Neural progenitor cell (in vitro differentiated cells): ENCODE measurements at regions not wholly inside any gene's neighbourhood (a gene's known extent, or its start where the extent isn't known, plus 50 kb on each side); places are given as distances from the start of the nearest gene placed in this dataset.

ENCODE experiments used
- DNase-seq: peaks from one replicate; pipeline ENCODE4 v3.0.0-alpha.2; 2016; ENCODE audit warnings: low spot score
- H2AFZ ChIP-seq: fragments of 200-600 bp; sonication (generic); replicated peaks from 2 replicates; pipeline ENCODE4 v1.6.1; 2016; ENCODE audit warnings: antibody characterized with exemption
- H3F3A ChIP-seq: fragments of 200-600 bp; sonication (generic); 2 replicates; pipeline ENCODE4 v1.6.1; 2016; ENCODE audit warnings: antibody characterized with exemption, low read depth
- H3K27ac ChIP-seq: fragments of 200-600 bp; sonication (generic); 2 replicates; pipeline ENCODE4 v1.5.1; 2016; ENCODE audit warnings: mild to moderate bottlenecking
- H3K27me3 ChIP-seq: fragments of 200-600 bp; sonication (generic); 2 replicates; pipeline ENCODE4 v1.6.1; 2016; ENCODE audit warnings: mild to moderate bottlenecking, moderate library complexity
- H3K36me3 ChIP-seq: fragments of 200-600 bp; sonication (generic); 2 replicates; pipeline ENCODE4 v1.5.1; 2016
- H3K4me1 ChIP-seq: fragments of 200-600 bp; sonication (generic); 2 replicates; pipeline ENCODE4 v1.6.1; 2016; ENCODE audit warnings: mixed run types
- H3K4me2 ChIP-seq: fragments of 200-600 bp; sonication (generic); 2 replicates; pipeline ENCODE4 v1.6.1; 2016
- H3K4me3 ChIP-seq: fragments of 200-600 bp; sonication (generic); 2 replicates; pipeline ENCODE4 v1.5.1; 2016
- H3K79me2 ChIP-seq: fragments of 200-600 bp; sonication (generic); 2 replicates; pipeline ENCODE4 v1.6.1; 2016; ENCODE audit warnings: low read depth
- H3K9ac ChIP-seq: fragments of 200-600 bp; sonication (generic); 2 replicates; pipeline ENCODE4 v1.6.1; 2016
- H3K9me3 ChIP-seq: fragments of 200-600 bp; sonication (generic); 2 replicates; pipeline ENCODE4 v1.5.1; 2016; ENCODE audit warnings: low read depth
- H4K20me1 ChIP-seq: fragments of 200-600 bp; sonication (generic); 2 replicates; pipeline ENCODE4 v1.6.1; 2016; ENCODE audit warnings: low read depth
- H3K27ac Mint-ChIP-seq: 3 replicates; pipeline ENCODE4 v1.8.0; 2021; ENCODE audit warnings: mixed read lengths
- H3K27me3 Mint-ChIP-seq: 2 replicates; pipeline ENCODE4 v1.8.0; 2022; ENCODE audit warnings: low read depth, mild to moderate bottlenecking, inconsistent platforms, moderate library complexity, mixed read lengths; ENCODE audit not compliant: insufficient read depth
- H3K36me3 Mint-ChIP-seq: 3 replicates; pipeline ENCODE4 v1.8.0; 2021; ENCODE audit warnings: mixed read lengths
- H3K4me1 Mint-ChIP-seq: 3 replicates; pipeline ENCODE4 v1.8.0; 2021; ENCODE audit warnings: mixed read lengths
- H3K4me3 Mint-ChIP-seq: 3 replicates; pipeline ENCODE4 v1.8.0; 2021; ENCODE audit warnings: mild to moderate bottlenecking, moderate library complexity, mixed read lengths
- H3K9me3 Mint-ChIP-seq: 3 replicates; pipeline ENCODE4 v1.8.0; 2020; ENCODE audit warnings: mixed read lengths
- CTCF ChIP-seq: fragments of 200-600 bp; sonication (generic); IDR thresholded peaks from 2 replicates; pipeline ENCODE4 v1.5.1; 2017; ENCODE audit warnings: antibody characterized with exemption, mild to moderate bottlenecking
- EZH2 ChIP-seq: fragments of 200-600 bp; sonication (generic); IDR thresholded peaks from 2 replicates; pipeline ENCODE4 v1.6.1; 2017; ENCODE audit warnings: antibody characterized with exemption, mild to moderate bottlenecking, moderate library complexity
- EZH2phosphoT487 ChIP-seq: fragments of 200-600 bp; sonication (generic); IDR thresholded peaks from 2 replicates; pipeline ENCODE4 v1.6.1; 2017; ENCODE audit warnings: antibody characterized with exemption

GRCh38 chr11:25159341-25159740 lies 662.5 kb downstream of the LUZP2 start:
- Histone ChIP-seq H3K4me3 (no peak overlapping the region), H3K9me3 (no peaks in the 10 kb centered on the region), H3K4me1 (no peaks in the 10 kb centered on the region), H2AFZ (no peak overlapping the region), H3K79me2 (no peaks in the 10 kb centered on the region), H3K4me2 (no peak overlapping the region), H3K36me3 (no peaks in the 10 kb centered on the region), H3F3A (no peaks in the 10 kb centered on the region), H3K9ac (no peak overlapping the region), H3K27me3 (no peaks in the 10 kb centered on the region), H3K27ac (no peak overlapping the region), H4K20me1 (no peaks in the 10 kb centered on the region)
- Mint-ChIP-seq H3K9me3 (peaks cover 5% of the 10 kb centered on the region), H3K27ac (no peak overlapping the region), H3K4me3 (no peak overlapping the region), H3K4me1 (no peaks in the 10 kb centered on the region), H3K36me3 (no peaks in the 10 kb centered on the region), H3K27me3 (no peaks in the 10 kb centered on the region)
- TF ChIP-seq EZH2phosphoT487 (no peak), EZH2 (no peak), CTCF (no peak)
- DNase-seq, result no peak

- H3K4me2 ChIP-seq, result no peak overlapping the region
- no peak for TF ChIP-seq EZH2
- H3K27ac ChIP-seq, result no peak overlapping the region
- no peaks in the 10 kb centered on the region for H3K79me2 ChIP-seq
- no peaks in the 10 kb centered on the region for H3K4me1 ChIP-seq
- Mint-ChIP-seq H3K4me3 (no peak overlapping the region), H3K9me3 (peaks cover 3% of the 10 kb centered on the region), H3K27me3 (no peaks in the 10 kb centered on the region), H3K4me1 (no peaks in the 10 kb centered on the region), H3K36me3 (no peaks in the 10 kb centered on the region), H3K27ac (no peak overlapping the region)
- no peaks in the 10 kb centered on the region for H4K20me1 ChIP-seq
- no peaks in the 10 kb centered on the region for H3K36me3 ChIP-seq
- no peaks in the 10 kb centered on the region for H3F3A ChIP-seq
- no peak overlapping the region for H3K4me3 ChIP-seq
- H3K9me3 ChIP-seq, result no peaks in the 10 kb centered on the region
- no peak for DNase-seq
- H3K9ac ChIP-seq, result no peak overlapping the region
- H2AFZ ChIP-seq, result no peak overlapping the region
- H3K27me3 ChIP-seq, result no peaks in the 10 kb centered on the region
These were observed 666.6 kb downstream of the LUZP2 start for GRCh38 chr11:25163421-25163820.

GRCh38 chr11:25180187-25180586 lies 683.3 kb downstream of the LUZP2 start:
- Mint-ChIP-seq H3K4me1 (no peaks in the 10 kb centered on the region), H3K27ac (no peak overlapping the region), H3K9me3 (no peaks in the 10 kb centered on the region), H3K4me3 (no peak overlapping the region), H3K27me3 (no peaks in the 10 kb centered on the region), H3K36me3 (no peaks in the 10 kb centered on the region)
- H3K4me1 ChIP-seq, result no peaks in the 10 kb centered on the region
- H4K20me1 ChIP-seq, result no peaks in the 10 kb centered on the region
- no peaks in the 10 kb centered on the region for H3K9me3 ChIP-seq
- no peak overlapping the region for H3K9ac ChIP-seq
- no peaks in the 10 kb centered on the region for H3K79me2 ChIP-seq
- TF ChIP-seq EZH2phosphoT487 (no peak), EZH2 (no peak), CTCF (no peak)
- no peaks in the 10 kb centered on the region for H3K27me3 ChIP-seq
- no peak for DNase-seq
- H3K4me2 ChIP-seq, result no peak overlapping the region
- H3K27ac ChIP-seq, result no peak overlapping the region
- H2AFZ ChIP-seq, result no peak overlapping the region
- H3K4me3 ChIP-seq, result no peak overlapping the region
- H3K36me3 ChIP-seq, result no peaks in the 10 kb centered on the region
- no peaks in the 10 kb centered on the region for H3F3A ChIP-seq

GRCh38 chr11:25183411-25183810 lies 686.6 kb downstream of the LUZP2 start:
- H3K9ac ChIP-seq, result no peak overlapping the region
- H3K9me3 ChIP-seq, result no peaks in the 10 kb centered on the region
- H3K27me3 ChIP-seq, result no peaks in the 10 kb centered on the region
- no peaks in the 10 kb centered on the region for H3K4me1 ChIP-seq
- no peaks in the 10 kb centered on the region for H3K9me3 Mint-ChIP-seq
- TF ChIP-seq CTCF (no peak), EZH2 (no peak), EZH2phosphoT487 (no peak)
- H3K27me3 Mint-ChIP-seq, result no peaks in the 10 kb centered on the region
- H3K27ac ChIP-seq, result no peak overlapping the region
- no peak for DNase-seq
- H4K20me1 ChIP-seq, result no peaks in the 10 kb centered on the region
- no peak overlapping the region for H2AFZ ChIP-seq
- no peak overlapping the region for H3K4me3 ChIP-seq
- no peak overlapping the region for H3K27ac Mint-ChIP-seq
- no peaks in the 10 kb centered on the region for H3K4me1 Mint-ChIP-seq
- no peaks in the 10 kb centered on the region for H3K79me2 ChIP-seq
- no peak overlapping the region for H3K4me3 Mint-ChIP-seq
- H3F3A ChIP-seq, result no peaks in the 10 kb centered on the region
- H3K36me3 ChIP-seq, result no peaks in the 10 kb centered on the region
- no peaks in the 10 kb centered on the region for H3K36me3 Mint-ChIP-seq
- no peak overlapping the region for H3K4me2 ChIP-seq
